Natural killer cell treated with Interleukin-12 subunit alpha and Interleukin-12 subunit beta and Interleukin-15 and Interleukin-18, amount 100 ng/mL, for 72 hours (primary cell): ENCODE measurements at regions not wholly inside any gene's neighbourhood (a gene's known extent, or its start where the extent isn't known, plus 50 kb on each side); places are given as distances from the start of the nearest gene placed in this dataset.
A peak's percentile ranks its signal among the peaks of the same experiment; 100 is the strongest.

Experiments used
- ATAC-seq, 2 donors: fragments of 150-1000 bp; cut with Tn5 transposase in 1 of 2; sonication (Bioruptor Pico), chemical (Tn5 transposase) in 1 of 2; 2 replicates each; pipeline ENCODE4 v1.10.0; 2021
- DNase-seq: peaks from one replicate; pipeline ENCODE4 v3.0.0; 2022; ENCODE audit warnings: low spot score
- H3K27ac Mint-ChIP-seq, 2 donors: 1 replicate in 1 of 2; 2 replicates in 1 of 2; pipeline ENCODE4 v1.8.0; 2022; ENCODE audit warnings: mixed read lengths in 2 of 2, mild to moderate bottlenecking in 1 of 2, moderate library complexity in 1 of 2
- H3K27me3 Mint-ChIP-seq, 2 donors: 1 replicate in 1 of 2; 2 replicates in 1 of 2; pipeline ENCODE4 v1.8.0; 2022; ENCODE audit warnings: mixed read lengths in 2 of 2
- H3K36me3 Mint-ChIP-seq: one replicate; pipeline ENCODE4 v1.8.0; 2022; ENCODE audit warnings: mixed read lengths
- H3K4me1 Mint-ChIP-seq, 2 donors: 1 replicate in 1 of 2; 2 replicates in 1 of 2; pipeline ENCODE4 v1.8.0; 2022; ENCODE audit warnings: low read depth in 2 of 2, mixed read lengths in 2 of 2, mild to moderate bottlenecking in 1 of 2
- H3K4me3 Mint-ChIP-seq: one replicate; pipeline ENCODE4 v1.8.0; 2022; ENCODE audit warnings: mixed read lengths
- H3K9me3 Mint-ChIP-seq: 2 replicates; pipeline ENCODE4 v1.8.0; 2022; ENCODE audit warnings: mixed read lengths

DNA sequence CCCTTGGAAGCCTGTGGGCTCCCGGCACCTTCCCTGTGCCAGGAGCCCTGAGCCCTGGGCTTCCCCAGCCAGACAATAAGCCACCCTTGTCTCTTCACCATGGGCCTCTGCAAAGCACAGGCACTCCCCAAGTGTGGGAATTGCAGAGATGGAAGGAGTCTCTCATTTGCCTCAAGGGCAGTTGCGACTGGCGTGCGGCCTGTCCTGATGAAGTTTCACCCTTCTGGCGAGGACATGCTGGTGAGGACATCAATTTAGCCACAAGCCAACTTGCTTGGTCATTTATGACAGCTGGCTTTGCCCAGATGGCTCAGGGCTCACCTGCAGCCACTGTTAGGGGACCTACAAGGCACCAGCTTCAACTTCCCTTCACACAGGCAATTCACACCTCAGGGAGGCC is 180.2 kb downstream of the ANAPC1 start:
- no peak for DNase-seq
- Mint-ChIP-seq H3K27ac (no peak overlapping the region), H3K4me1 (peaks cover 24 to 36% of the 10 kb centered on the region in 2 donors), H3K4me3 (no peak overlapping the region), H3K27me3 (peaks cover 0 to 7% of the 10 kb centered on the region in 2 donors), H3K9me3 (no peaks in the 10 kb centered on the region), H3K36me3 (no peaks in the 10 kb centered on the region)
- no peak for ATAC-seq

- no peak for DNase-seq
- Mint-ChIP-seq H3K4me1 (peaks cover 19 to 31% of the 10 kb centered on the region in 2 donors), H3K36me3 (no peaks in the 10 kb centered on the region), H3K4me3 (no peak overlapping the region), H3K27ac (no peak overlapping the region), H3K9me3 (no peaks in the 10 kb centered on the region), H3K27me3 (peaks cover 0 to 7% of the 10 kb centered on the region in 2 donors)
- ATAC-seq, result no peak
Observed at GRCh38 chr2:111704246-111704645, 179.7 kb downstream of the ANAPC1 start.

- no peak overlapping the region for H3K4me3 Mint-ChIP-seq
- DNase-seq (no peak), ATAC-seq (no peak)
- H3K4me1 Mint-ChIP-seq, result peaks cover 17 to 28% of the 10 kb centered on the region in 2 donors
- peak overlapping the region in 1 of 2 donors; percentile 42 for H3K27ac Mint-ChIP-seq
- peaks cover 0 to 7% of the 10 kb centered on the region in 2 donors for H3K27me3 Mint-ChIP-seq
- no peaks in the 10 kb centered on the region for H3K36me3 Mint-ChIP-seq
- no peaks in the 10 kb centered on the region for H3K9me3 Mint-ChIP-seq
Observed at GRCh38 chr2:111705239-111705638, 178.8 kb downstream of the ANAPC1 start.

DNA sequence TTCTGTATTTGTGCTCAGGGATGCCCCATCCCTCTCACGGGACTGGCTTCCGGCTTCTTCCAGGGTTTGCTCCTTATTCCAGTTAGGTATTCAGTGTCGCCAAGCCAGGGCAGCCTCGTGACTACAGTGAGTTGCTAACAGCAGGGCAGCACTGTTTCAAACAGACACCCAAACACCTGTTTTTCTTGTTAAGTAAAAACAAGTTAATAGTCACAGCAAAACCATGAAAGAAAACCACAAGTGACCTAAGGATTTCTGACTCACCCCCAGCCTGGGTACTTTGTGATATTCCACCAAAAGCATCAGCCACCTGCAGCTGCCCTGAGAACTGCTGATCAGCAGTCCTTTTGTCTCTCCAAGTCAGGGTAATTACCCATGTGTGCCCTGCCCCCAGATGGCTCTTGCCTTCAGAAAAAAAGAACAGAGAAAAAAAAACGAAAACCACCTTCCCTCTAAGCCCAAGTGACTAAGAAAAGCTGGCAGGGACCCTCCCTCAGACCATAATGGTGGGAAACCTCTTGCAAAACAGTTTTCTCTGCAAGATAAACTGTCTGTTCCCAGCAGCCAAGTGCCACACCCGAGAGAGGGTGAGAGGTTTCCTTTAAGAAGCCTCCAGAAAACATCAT is 178.2 kb downstream of the ANAPC1 start:
- peak overlapping the region in 1 of 2 donors; percentile 42 for H3K27ac Mint-ChIP-seq
- H3K4me3 Mint-ChIP-seq, result peak overlapping the region; percentile 18
- H3K9me3 Mint-ChIP-seq, result no peaks in the 10 kb centered on the region

DNA sequence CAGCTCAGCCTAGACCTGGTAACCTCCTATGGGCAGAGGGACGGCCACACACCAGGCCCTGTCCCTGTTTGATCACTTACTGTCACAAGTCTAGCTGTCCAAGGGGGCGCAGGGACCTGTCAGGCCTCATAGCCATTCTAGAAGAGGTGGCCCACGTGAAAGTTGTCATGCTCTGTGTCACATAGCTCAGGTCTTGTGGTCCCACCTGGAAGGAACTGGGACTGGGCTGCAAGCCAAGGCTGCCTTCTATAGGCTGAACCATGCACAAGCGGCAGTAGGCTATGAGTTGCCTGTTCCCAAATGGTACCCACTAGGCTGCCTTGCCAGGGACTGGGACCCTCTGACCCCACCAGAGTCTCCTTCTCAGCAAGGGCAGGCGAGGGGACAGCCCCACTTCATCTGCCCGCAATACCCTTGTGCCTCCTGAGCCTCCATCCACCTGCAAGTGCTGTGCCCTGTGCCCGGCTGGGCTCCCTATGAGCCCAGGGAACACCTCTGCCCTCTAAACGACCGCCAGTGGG is 177.5 kb downstream of the ANAPC1 start:
- peaks cover 15 to 22% of the 10 kb centered on the region in 2 donors for H3K4me1 Mint-ChIP-seq
- H3K4me3 Mint-ChIP-seq, result no peak overlapping the region
- ATAC-seq (peak in 1 of 2 donors; percentile 11), DNase-seq (no peak)
- H3K27me3 Mint-ChIP-seq, result peaks cover 0 to 5% of the 10 kb centered on the region in 2 donors
- no peaks in the 10 kb centered on the region for H3K9me3 Mint-ChIP-seq
- H3K27ac Mint-ChIP-seq, result no peak overlapping the region
- H3K36me3 Mint-ChIP-seq, result no peaks in the 10 kb centered on the region

More for the DNA sequence above, 178.2 kb downstream of the ANAPC1 start:
- ATAC-seq (peak; percentile 71 to 78), DNase-seq (no peak)
- Mint-ChIP-seq H3K4me1 (peaks cover 17 to 28% of the 10 kb centered on the region in 2 donors), H3K36me3 (no peaks in the 10 kb centered on the region), H3K27me3 (peaks cover 0 to 7% of the 10 kb centered on the region in 2 donors)

- Mint-ChIP-seq H3K27me3 (no peaks in the 10 kb centered on the region), H3K4me3 (no peak overlapping the region), H3K9me3 (no peaks in the 10 kb centered on the region), H3K4me1 (peaks cover 10 to 12% of the 10 kb centered on the region in 2 donors), H3K36me3 (no peaks in the 10 kb centered on the region), H3K27ac (no peak overlapping the region)
- ATAC-seq (no peak), DNase-seq (no peak)
Observed at GRCh38 chr2:111707700-111708099, 176.3 kb downstream of the ANAPC1 start.

- H3K36me3 Mint-ChIP-seq, result no peaks in the 10 kb centered on the region
- H3K27me3 Mint-ChIP-seq, result no peaks in the 10 kb centered on the region
- H3K9me3 Mint-ChIP-seq, result no peaks in the 10 kb centered on the region
- no peak for ATAC-seq
- no peak overlapping the region for H3K27ac Mint-ChIP-seq
- H3K4me1 Mint-ChIP-seq, result peaks cover 10 to 12% of the 10 kb centered on the region in 2 donors
- no peak overlapping the region for H3K4me3 Mint-ChIP-seq
- DNase-seq, result no peak
Observed at GRCh38 chr2:111708476-111709180, 175.4 kb downstream of the ANAPC1 start.

DNA sequence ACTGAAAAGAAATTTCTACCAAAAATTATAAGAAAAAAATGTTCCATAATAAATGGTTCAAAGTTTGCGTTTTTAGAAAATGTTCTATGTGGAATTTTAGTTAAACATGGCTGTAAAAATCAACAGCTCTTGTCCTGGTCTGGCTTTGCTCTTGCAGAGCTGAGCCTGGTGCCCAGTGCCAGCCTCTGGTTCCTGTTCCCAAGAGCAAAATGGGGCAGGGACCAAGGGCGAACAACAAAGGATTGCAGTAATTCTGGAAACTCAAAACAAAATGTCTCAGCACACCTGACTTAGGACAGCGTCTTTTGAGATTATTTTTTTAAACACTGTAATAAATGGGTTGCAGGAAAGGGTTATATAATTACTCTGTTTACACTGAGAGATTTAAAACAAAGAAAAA is 174.7 kb downstream of the ANAPC1 start:
- ATAC-seq, result no peak
- no peaks in the 10 kb centered on the region for H3K27me3 Mint-ChIP-seq

DNA sequence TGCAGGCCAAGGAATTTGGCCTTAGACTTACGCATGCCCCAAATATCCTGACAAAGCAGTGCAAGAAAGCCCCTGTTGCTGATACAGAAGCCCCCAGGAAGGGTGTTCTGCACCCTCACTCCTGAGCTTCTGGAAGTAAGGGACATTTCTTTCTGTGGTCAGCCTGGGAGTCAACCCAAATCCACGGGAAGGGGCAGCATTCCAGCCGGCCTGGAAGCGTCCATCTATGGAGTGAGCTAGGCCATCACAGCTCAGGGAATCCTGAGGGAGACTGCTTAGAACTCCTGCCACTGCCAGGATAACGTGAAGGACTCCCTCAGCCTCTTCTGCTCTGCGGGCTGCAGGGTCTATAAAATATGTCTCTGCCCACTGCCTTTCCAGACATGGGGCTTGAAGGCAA is 173.9 kb downstream of the ANAPC1 start:
- H3K4me1 Mint-ChIP-seq, result peaks cover 9 to 11% of the 10 kb centered on the region in 2 donors
- H3K36me3 Mint-ChIP-seq, result no peaks in the 10 kb centered on the region
- no peaks in the 10 kb centered on the region for H3K27me3 Mint-ChIP-seq
- DNase-seq (no peak), ATAC-seq (no peak)
- no peaks in the 10 kb centered on the region for H3K9me3 Mint-ChIP-seq
- no peak overlapping the region for H3K4me3 Mint-ChIP-seq
- H3K27ac Mint-ChIP-seq, result no peak overlapping the region

More for the DNA sequence above, 174.7 kb downstream of the ANAPC1 start:
- no peak for DNase-seq
- H3K27ac Mint-ChIP-seq, result no peak overlapping the region
- no peaks in the 10 kb centered on the region for H3K9me3 Mint-ChIP-seq
- no peaks in the 10 kb centered on the region for H3K36me3 Mint-ChIP-seq
- H3K4me3 Mint-ChIP-seq, result no peak overlapping the region
- H3K4me1 Mint-ChIP-seq, result peaks cover 10 to 12% of the 10 kb centered on the region in 2 donors

- H3K9me3 Mint-ChIP-seq, result no peaks in the 10 kb centered on the region
- no peaks in the 10 kb centered on the region for H3K36me3 Mint-ChIP-seq
- H3K4me1 Mint-ChIP-seq, result peaks cover 5 to 6% of the 10 kb centered on the region in 2 donors
- H3K27me3 Mint-ChIP-seq, result no peaks in the 10 kb centered on the region
- no peak for DNase-seq
- ATAC-seq, result no peak
- no peak overlapping the region for H3K4me3 Mint-ChIP-seq
- H3K27ac Mint-ChIP-seq, result no peak overlapping the region
Observed at GRCh38 chr2:111710613-111711012, 173.4 kb downstream of the ANAPC1 start.

- ATAC-seq, result no peak
- no peak overlapping the region for H3K27ac Mint-ChIP-seq
- H3K4me3 Mint-ChIP-seq, result no peak overlapping the region
- H3K9me3 Mint-ChIP-seq, result no peaks in the 10 kb centered on the region
- DNase-seq, result no peak
- no peaks in the 10 kb centered on the region for H3K27me3 Mint-ChIP-seq
- H3K36me3 Mint-ChIP-seq, result no peaks in the 10 kb centered on the region
- no peaks in the 10 kb centered on the region for H3K4me1 Mint-ChIP-seq
Observed at GRCh38 chr2:111711270-111711669, 172.7 kb downstream of the ANAPC1 start.

DNA sequence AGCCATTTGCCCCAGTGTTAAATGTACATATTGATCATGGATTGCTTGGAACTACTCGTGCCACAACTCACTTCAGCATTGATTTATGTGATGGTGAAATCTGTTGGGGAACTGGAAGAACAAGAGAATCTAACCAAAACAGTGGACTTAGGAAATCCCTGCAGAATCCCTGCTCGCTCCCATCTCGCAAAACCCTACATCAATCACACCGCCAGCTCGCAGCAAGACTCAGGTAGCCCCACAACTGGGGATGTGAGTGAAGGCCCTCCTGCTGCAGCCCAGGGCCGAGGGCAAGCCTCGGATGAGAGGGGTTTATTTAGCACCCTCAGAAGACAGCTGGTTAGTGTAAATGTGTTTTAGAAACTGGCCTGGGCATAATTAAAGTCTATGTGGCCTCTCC is 171.6 kb downstream of the ANAPC1 start:
- H3K27ac Mint-ChIP-seq, result no peak overlapping the region
- no peaks in the 10 kb centered on the region for H3K27me3 Mint-ChIP-seq
- H3K4me3 Mint-ChIP-seq, result no peak overlapping the region
- H3K4me1 Mint-ChIP-seq, result no peaks in the 10 kb centered on the region
- no peaks in the 10 kb centered on the region for H3K36me3 Mint-ChIP-seq
- no peak for ATAC-seq
- no peak for DNase-seq
- H3K9me3 Mint-ChIP-seq, result no peaks in the 10 kb centered on the region

DNA sequence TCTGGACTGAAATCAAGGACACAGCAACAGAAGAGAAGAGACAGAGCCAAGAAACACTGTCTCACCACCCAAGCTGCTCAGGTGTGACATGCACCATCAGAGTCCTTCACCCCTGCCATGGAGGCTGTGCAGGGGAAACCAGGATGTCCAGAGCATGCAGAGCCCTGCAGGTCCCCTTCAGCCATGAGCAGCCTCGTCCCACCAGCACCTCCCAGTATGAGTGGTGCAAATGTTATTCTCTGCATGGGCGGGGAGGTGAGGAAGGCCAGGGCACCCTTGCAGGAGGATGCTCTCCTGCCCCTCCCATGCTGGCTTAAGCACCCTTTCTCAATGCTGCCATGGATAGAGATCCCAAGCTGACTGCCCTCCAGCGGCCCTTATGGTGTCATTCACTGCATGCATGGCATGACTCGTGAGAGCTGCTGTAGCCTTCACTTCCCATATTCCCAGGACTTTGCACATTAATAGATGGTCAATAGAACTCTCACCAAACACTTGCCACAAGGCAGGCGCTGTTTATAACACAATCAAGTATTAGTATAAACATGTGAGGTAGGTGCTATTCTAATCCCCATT is 171.0 kb downstream of the ANAPC1 start:
- no peaks in the 10 kb centered on the region for H3K36me3 Mint-ChIP-seq
- DNase-seq (no peak), ATAC-seq (peak in 1 of 2 donors; percentile 24)
- no peaks in the 10 kb centered on the region for H3K27me3 Mint-ChIP-seq
- H3K4me3 Mint-ChIP-seq, result no peak overlapping the region
- H3K27ac Mint-ChIP-seq, result no peak overlapping the region
- no peaks in the 10 kb centered on the region for H3K9me3 Mint-ChIP-seq
- no peaks in the 10 kb centered on the region for H3K4me1 Mint-ChIP-seq
